NB4 (cell line): ENCODE measurements at regions not wholly inside any gene's neighbourhood (a gene's known extent, or its start where the extent isn't known, plus 50 kb on each side); places are given as distances from the start of the nearest gene placed in this dataset.
A peak's percentile ranks its signal among the peaks of the same experiment; 100 is the strongest.
"Not testable (repeated sequence)": the region's sequence is repeated elsewhere in the genome, so short reads cannot be mapped to it uniquely, and the experiment has no call there.

Experiments
- DNase-seq: peaks from one replicate; pipeline ENCODE4 v3.0.0; 2010; ENCODE audit warnings: low read depth
- H3K4me3 ChIP-seq: one replicate; pipeline ENCODE4 v1.5.1; 2011; ENCODE audit warnings: mild to moderate bottlenecking, low read depth, low read length, moderate library complexity
- MYC ChIP-seq: IDR thresholded peaks from 2 replicates; pipeline ENCODE4 v1.6.1; 2011; ENCODE audit warnings: low read depth, low read length
- POLR2A ChIP-seq: IDR thresholded peaks from 2 replicates; pipeline ENCODE4 v1.6.1; 2011; ENCODE audit warnings: mild to moderate bottlenecking; ENCODE audit not compliant: insufficient read length; ENCODE audit errors: extremely low read depth
- TF ChIP-seq, protein P1 (sequence below): IDR thresholded peaks from one replicate; pipeline ENCODE4 v1.5.1; 2012; ENCODE audit warnings: low read depth, low read length
- TF ChIP-seq, protein P2 (sequence below): IDR thresholded peaks from 2 replicates; pipeline ENCODE4 v1.6.1; 2011; ENCODE audit warnings: low read depth, low read length

GRCh38 chr1:172938681-172939080 lies 112.1 kb downstream of the TNFSF18 start:
- TF ChIP-seq MYC (no peak), POLR2A (no peak)
- TF ChIP-seq, protein P1, sequence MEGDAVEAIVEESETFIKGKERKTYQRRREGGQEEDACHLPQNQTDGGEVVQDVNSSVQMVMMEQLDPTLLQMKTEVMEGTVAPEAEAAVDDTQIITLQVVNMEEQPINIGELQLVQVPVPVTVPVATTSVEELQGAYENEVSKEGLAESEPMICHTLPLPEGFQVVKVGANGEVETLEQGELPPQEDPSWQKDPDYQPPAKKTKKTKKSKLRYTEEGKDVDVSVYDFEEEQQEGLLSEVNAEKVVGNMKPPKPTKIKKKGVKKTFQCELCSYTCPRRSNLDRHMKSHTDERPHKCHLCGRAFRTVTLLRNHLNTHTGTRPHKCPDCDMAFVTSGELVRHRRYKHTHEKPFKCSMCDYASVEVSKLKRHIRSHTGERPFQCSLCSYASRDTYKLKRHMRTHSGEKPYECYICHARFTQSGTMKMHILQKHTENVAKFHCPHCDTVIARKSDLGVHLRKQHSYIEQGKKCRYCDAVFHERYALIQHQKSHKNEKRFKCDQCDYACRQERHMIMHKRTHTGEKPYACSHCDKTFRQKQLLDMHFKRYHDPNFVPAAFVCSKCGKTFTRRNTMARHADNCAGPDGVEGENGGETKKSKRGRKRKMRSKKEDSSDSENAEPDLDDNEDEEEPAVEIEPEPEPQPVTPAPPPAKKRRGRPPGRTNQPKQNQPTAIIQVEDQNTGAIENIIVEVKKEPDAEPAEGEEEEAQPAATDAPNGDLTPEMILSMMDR, result no peak
- TF ChIP-seq, protein P2, sequence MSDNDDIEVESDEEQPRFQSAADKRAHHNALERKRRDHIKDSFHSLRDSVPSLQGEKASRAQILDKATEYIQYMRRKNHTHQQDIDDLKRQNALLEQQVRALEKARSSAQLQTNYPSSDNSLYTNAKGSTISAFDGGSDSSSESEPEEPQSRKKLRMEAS, result no peak
- H3K4me3 ChIP-seq, result no peak overlapping the region
- DNase-seq, result no peak

GRCh38 chr1:172939475-172939874 lies 111.3 kb downstream of the TNFSF18 start:
- H3K4me3 ChIP-seq, result no peak overlapping the region
- TF ChIP-seq MYC (no peak), POLR2A (no peak)
- TF ChIP-seq, protein P2, result no peak
- TF ChIP-seq, protein P1, result no peak
- DNase-seq, result peak; percentile 30

- DNase-seq, result no peak
- no peak for TF ChIP-seq POLR2A
- TF ChIP-seq MYC, result no peak
- TF ChIP-seq, protein P2, result no peak
- TF ChIP-seq, protein P1, result no peak
- H3K4me3 ChIP-seq, result no peak overlapping the region
These were observed 110.4 kb downstream of the TNFSF18 start for GRCh38 chr1:172940174-172940855.

- TF ChIP-seq POLR2A, result no peak
- TF ChIP-seq, protein P1, result no peak
- TF ChIP-seq MYC, result no peak
- TF ChIP-seq, protein P2, result no peak
- no peak for DNase-seq
- no peak overlapping the region for H3K4me3 ChIP-seq
These were observed 109.3 kb downstream of the TNFSF18 start for GRCh38 chr1:172941471-172941870.

- TF ChIP-seq MYC, result no peak
- TF ChIP-seq POLR2A, result no peak
- TF ChIP-seq, protein P2, result no peak
- TF ChIP-seq, protein P1, result no peak
These were observed 108.8 kb downstream of the TNFSF18 start for GRCh38 chr1:172941945-172942344.

GRCh38 chr1:172943138-172943537 lies 107.6 kb downstream of the TNFSF18 start:
- H3K4me3 ChIP-seq, result not testable (repeated sequence)
- DNase-seq, result peak; percentile 48

More at GRCh38 chr1:172941945-172942344, 108.8 kb downstream of the TNFSF18 start:
- DNase-seq, result no peak
- H3K4me3 ChIP-seq, result no peak overlapping the region
